Mucosa of descending colon (tissue), 3 donors: ENCODE measurements at regions not wholly inside any gene's neighbourhood (a gene's known extent, or its start where the extent isn't known, plus 50 kb on each side); places are given as distances from the start of the nearest gene placed in this dataset.

Experiments
- ATAC-seq: fragments of 200-7000 bp; cut with Tn5 transposase; one replicate; pipeline ENCODE4 v1.9.1; 2020; ENCODE audit warnings: mild to moderate bottlenecking, moderate library complexity
- DNase-seq, 3 donors: peaks; one replicate each; pipeline ENCODE4 v3.0.0-alpha.2; 2020
- H3K36me3 ChIP-seq: fragments of 200-600 bp; one replicate; pipeline ENCODE4 v1.8.0; 2021; ENCODE audit warnings: low read depth, mild to moderate bottlenecking
- H3K4me1 ChIP-seq: fragments of 200-600 bp; one replicate; pipeline ENCODE4 v1.8.0; 2021; ENCODE audit warnings: low read depth, mild to moderate bottlenecking
- H3K4me3 ChIP-seq: fragments of 200-600 bp; one replicate; pipeline ENCODE4 v1.8.0; 2021; ENCODE audit warnings: mild to moderate bottlenecking
- H3K9me3 ChIP-seq: fragments of 200-600 bp; one replicate; pipeline ENCODE4 v1.8.0; 2021; ENCODE audit warnings: mild to moderate bottlenecking
- intact Hi-C, 2 donors: fragments of 100-400 bp; cut with DNase I in 1 of 2; cut with micrococcal nuclease in 1 of 2; formaldehyde crosslinking; loops; one replicate each; pipeline versions ENCODE4 v1.11.0 to v1.11.1; 2022; cut with DNase I, micrococcal nuclease
- TF ChIP-seq, protein P1 (sequence below): fragments of 200-600 bp; IDR thresholded peaks from one replicate; pipeline ENCODE4 v1.8.0; 2022; ENCODE audit warnings: antibody characterized with exemption, mild to moderate bottlenecking
- donor health status: DM: no; HTN: no; CAD: no; lungs with moderate emphysema.
- donor health status: DM: no; HTN: no; CAD: no.
- donor health status: DM: no; HTN: yes; CAD: no.

DNA sequence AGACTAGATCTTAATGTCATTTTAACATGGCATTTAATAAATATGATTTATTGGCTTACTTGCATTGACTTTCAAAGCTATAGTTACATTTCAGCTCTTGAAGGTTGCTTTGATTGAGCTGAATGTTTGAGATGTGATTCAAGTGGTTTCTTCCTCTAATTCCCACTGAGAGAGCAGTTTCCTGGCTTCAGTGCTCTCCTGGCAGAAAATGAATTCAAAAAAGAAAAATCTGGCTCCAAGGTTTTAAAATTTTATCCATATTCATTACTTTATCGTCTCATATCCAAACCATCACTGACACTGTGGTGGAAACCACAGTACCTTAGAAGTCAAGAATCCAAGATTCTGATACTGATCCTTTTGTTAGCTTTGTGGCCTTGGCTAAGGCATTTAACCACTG, 263.1 kb upstream of the HSF2 start:
- no peak for ATAC-seq
- intact Hi-C loops = no loop called here

DNA sequence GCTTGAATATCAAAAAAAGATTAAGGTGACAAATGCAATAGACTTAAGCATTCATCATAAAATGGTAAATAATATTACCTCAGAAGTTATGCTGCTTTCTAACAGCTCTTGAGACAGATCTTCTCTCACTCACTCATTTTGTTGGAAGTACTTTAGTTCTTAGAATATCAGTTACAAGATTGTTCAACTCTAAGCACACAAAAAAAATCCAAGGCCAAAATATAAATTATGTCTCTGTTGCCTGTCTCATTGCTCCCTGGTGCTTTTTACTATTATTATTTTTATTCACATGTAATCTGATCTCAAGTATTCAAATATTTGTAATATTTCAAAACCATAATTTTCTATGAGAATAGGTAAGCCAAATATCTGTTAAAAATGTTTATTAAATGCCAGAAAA, 259.4 kb upstream of the HSF2 start:
- TF ChIP-seq, protein P1, sequence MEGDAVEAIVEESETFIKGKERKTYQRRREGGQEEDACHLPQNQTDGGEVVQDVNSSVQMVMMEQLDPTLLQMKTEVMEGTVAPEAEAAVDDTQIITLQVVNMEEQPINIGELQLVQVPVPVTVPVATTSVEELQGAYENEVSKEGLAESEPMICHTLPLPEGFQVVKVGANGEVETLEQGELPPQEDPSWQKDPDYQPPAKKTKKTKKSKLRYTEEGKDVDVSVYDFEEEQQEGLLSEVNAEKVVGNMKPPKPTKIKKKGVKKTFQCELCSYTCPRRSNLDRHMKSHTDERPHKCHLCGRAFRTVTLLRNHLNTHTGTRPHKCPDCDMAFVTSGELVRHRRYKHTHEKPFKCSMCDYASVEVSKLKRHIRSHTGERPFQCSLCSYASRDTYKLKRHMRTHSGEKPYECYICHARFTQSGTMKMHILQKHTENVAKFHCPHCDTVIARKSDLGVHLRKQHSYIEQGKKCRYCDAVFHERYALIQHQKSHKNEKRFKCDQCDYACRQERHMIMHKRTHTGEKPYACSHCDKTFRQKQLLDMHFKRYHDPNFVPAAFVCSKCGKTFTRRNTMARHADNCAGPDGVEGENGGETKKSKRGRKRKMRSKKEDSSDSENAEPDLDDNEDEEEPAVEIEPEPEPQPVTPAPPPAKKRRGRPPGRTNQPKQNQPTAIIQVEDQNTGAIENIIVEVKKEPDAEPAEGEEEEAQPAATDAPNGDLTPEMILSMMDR = no peak
- H3K36me3 ChIP-seq = no peaks in the 10 kb centered on the region
- H3K4me1 ChIP-seq = no peaks in the 10 kb centered on the region
- no peak overlapping the region for H3K4me3 ChIP-seq
- no peaks in the 10 kb centered on the region for H3K9me3 ChIP-seq
- DNase-seq (no peak), ATAC-seq (no peak)
- intact Hi-C loops = no loop called here

More for the DNA sequence above, 263.1 kb upstream of the HSF2 start:
- no peak for DNase-seq
- Histone ChIP-seq H3K9me3 (no peaks in the 10 kb centered on the region), H3K4me3 (no peak overlapping the region), H3K4me1 (no peaks in the 10 kb centered on the region), H3K36me3 (no peaks in the 10 kb centered on the region)
- TF ChIP-seq, protein P1 = no peak

DNA sequence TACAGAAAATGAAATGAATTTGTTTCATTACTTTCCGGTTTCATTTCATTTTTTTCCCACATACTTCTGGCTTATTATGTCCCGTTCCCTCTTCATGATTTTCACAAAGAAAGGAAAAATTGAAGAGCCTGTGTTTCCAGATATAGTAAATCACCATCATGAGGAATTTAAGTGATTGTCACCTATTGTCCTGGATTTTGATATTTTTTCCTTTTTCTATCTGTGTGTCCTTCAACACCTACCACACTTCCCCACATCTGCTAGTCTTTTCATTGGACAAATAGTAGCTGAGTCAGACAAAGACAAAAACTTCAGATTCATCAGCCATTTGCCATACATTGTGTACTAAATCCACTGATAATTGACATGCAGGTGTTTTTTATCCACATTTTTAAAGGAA, 258.2 kb upstream of the HSF2 start:
- ATAC-seq (no peak), DNase-seq (no peak)
- TF ChIP-seq, protein P1 = no peak
- Histone ChIP-seq H3K36me3 (no peaks in the 10 kb centered on the region), H3K4me1 (no peaks in the 10 kb centered on the region), H3K9me3 (no peaks in the 10 kb centered on the region), H3K4me3 (no peak overlapping the region)
- intact Hi-C loops = no loop called here

- intact Hi-C loops = no loop called here
- no peak overlapping the region for H3K4me3 ChIP-seq
- TF ChIP-seq, protein P1 = no peak
- DNase-seq = no peak
- H3K4me1 ChIP-seq = no peaks in the 10 kb centered on the region
- H3K9me3 ChIP-seq = no peaks in the 10 kb centered on the region
- H3K36me3 ChIP-seq = no peaks in the 10 kb centered on the region
- no peak for ATAC-seq
Observed at GRCh38 chr6:122143813-122144601, 255.4 kb upstream of the HSF2 start.

DNA sequence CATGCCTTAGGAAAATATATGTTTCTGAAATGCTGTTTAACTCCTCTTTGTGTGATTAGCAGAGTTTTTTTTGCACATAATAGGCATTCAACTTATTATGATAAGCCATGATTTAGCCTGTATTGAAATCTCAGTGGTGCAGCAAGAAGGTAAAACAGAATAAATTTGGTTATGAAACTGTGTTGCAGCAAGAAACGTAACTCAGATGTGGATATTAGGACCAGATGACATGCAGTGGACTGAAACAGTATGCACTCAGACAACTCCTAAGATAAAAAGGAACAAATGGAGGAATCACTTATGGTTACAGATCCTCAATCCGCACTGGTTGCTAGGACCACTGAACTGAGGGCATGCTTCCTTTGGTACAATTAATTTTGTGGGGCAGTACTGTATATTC, 254.2 kb upstream of the HSF2 start:
- ATAC-seq = no peak
- H3K4me3 ChIP-seq = no peak overlapping the region
- no peaks in the 10 kb centered on the region for H3K36me3 ChIP-seq
- TF ChIP-seq, protein P1 = no peak
- intact Hi-C loops = no loop called here
- no peaks in the 10 kb centered on the region for H3K4me1 ChIP-seq
- DNase-seq = no peak
- H3K9me3 ChIP-seq = no peaks in the 10 kb centered on the region
